ENCODE measurements at regions not wholly inside any gene's neighbourhood (a gene's known extent, or its start where the extent isn't known, plus 50 kb on each side); places are given as distances from the start of the nearest gene placed in this dataset.

GRCh38 chrX:137212078-137212632 is 178.4 kb upstream of the GPR101 start:
- Histone ChIP-seq H4K20me1 (ENCODE audit: insufficient read depth, low read length) (no peaks in the 10 kb centered on the region), H3K9me3 (ENCODE audit: insufficient read depth, low read depth, low read length) (no peaks in the 10 kb centered on the region), H3K27ac (ENCODE audit: low read depth, low read length) (no peak overlapping the region), H3K9ac (ENCODE audit: low read length) (no peak overlapping the region), H2AFZ (ENCODE audit: low read depth, low read length) (no peak overlapping the region), H3K79me2 (ENCODE audit: insufficient read depth, low read length) (no peaks in the 10 kb centered on the region), H3K4me2 (ENCODE audit: low read length) (no peak overlapping the region), H3K27me3 (ENCODE audit: insufficient read depth, low read length) (no peaks in the 10 kb centered on the region), H3K4me1 (ENCODE audit: insufficient read depth, low read length) (no peaks in the 10 kb centered on the region), H3K36me3 (ENCODE audit: insufficient read depth, low read length) (no peaks in the 10 kb centered on the region), H3K4me3 (ENCODE audit: insufficient read depth, low read depth, low read length) (no peak overlapping the region)
- DNase-seq (ENCODE audit: low read depth) (no peak), FAIRE-seq (peak; percentile 47)
- peaks cover 4% of the 10 kb centered on the region for H3K9me3 Mint-ChIP-seq (ENCODE audit: unreplicated experiment)
- no peak overlapping the region for H3K4me3 Mint-ChIP-seq (ENCODE audit: unreplicated experiment)
- no peaks in the 10 kb centered on the region for H3K36me3 Mint-ChIP-seq (ENCODE audit: low read depth, unreplicated experiment)
- H3K27me3 Mint-ChIP-seq (ENCODE audit: low read depth, unreplicated experiment) = no peaks in the 10 kb centered on the region
- TF ChIP-seq EZH2 (IDR thresholded peaks at IDR 0.05; ENCODE audit: insufficient read depth, low read length) = no peak
- H3K27ac Mint-ChIP-seq (ENCODE audit: unreplicated experiment) = no peak overlapping the region
- no peaks in the 10 kb centered on the region for H3K4me1 Mint-ChIP-seq (ENCODE audit: low read depth, unreplicated experiment)

DNA sequence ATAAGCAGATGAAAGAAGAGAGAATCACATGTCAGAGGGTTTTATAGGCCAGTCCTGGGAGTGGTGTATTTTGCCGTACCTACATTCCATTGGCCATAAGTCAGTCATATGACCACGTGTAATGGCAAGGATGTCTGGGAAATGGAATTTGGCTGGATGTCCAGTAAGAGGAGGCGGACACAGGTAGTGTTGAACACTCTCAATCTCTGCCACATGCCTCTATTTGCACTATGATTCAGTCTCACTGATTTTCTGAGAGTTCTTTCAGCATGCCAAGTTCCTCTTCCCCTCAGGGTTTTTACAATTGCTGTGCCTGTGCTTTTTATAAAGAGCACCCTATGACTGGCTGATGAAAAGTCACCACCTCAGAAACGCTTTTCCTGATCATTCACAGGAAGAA is 164.2 kb upstream of the GPR101 start:
- no peak overlapping the region for H2AFZ ChIP-seq (ENCODE audit: low read depth, low read length)
- no peak overlapping the region for H3K4me2 ChIP-seq (ENCODE audit: low read length)
- no peaks in the 10 kb centered on the region for H3K27me3 ChIP-seq (ENCODE audit: insufficient read depth, low read length)
- no peak overlapping the region for H3K9ac ChIP-seq (ENCODE audit: low read length)
- Mint-ChIP-seq H3K36me3 (ENCODE audit: low read depth, unreplicated experiment) (no peaks in the 10 kb centered on the region), H3K9me3 (ENCODE audit: unreplicated experiment) (no peaks in the 10 kb centered on the region), H3K27me3 (ENCODE audit: low read depth, unreplicated experiment) (peaks cover 14% of the 10 kb centered on the region), H3K4me1 (ENCODE audit: low read depth, unreplicated experiment) (no peaks in the 10 kb centered on the region), H3K4me3 (ENCODE audit: unreplicated experiment) (no peak overlapping the region), H3K27ac (ENCODE audit: unreplicated experiment) (no peak overlapping the region)
- no peak for DNase-seq (ENCODE audit: low read depth)
- FAIRE-seq = peak; percentile 17
- H3K36me3 ChIP-seq (ENCODE audit: insufficient read depth, low read length) = no peaks in the 10 kb centered on the region
- H3K4me3 ChIP-seq (ENCODE audit: insufficient read depth, low read depth, low read length) = no peak overlapping the region
- H3K4me1 ChIP-seq (ENCODE audit: insufficient read depth, low read length) = no peaks in the 10 kb centered on the region
- H4K20me1 ChIP-seq (ENCODE audit: insufficient read depth, low read length) = no peaks in the 10 kb centered on the region
- H3K27ac ChIP-seq (ENCODE audit: low read depth, low read length) = no peak overlapping the region
- TF ChIP-seq, protein P1, sequence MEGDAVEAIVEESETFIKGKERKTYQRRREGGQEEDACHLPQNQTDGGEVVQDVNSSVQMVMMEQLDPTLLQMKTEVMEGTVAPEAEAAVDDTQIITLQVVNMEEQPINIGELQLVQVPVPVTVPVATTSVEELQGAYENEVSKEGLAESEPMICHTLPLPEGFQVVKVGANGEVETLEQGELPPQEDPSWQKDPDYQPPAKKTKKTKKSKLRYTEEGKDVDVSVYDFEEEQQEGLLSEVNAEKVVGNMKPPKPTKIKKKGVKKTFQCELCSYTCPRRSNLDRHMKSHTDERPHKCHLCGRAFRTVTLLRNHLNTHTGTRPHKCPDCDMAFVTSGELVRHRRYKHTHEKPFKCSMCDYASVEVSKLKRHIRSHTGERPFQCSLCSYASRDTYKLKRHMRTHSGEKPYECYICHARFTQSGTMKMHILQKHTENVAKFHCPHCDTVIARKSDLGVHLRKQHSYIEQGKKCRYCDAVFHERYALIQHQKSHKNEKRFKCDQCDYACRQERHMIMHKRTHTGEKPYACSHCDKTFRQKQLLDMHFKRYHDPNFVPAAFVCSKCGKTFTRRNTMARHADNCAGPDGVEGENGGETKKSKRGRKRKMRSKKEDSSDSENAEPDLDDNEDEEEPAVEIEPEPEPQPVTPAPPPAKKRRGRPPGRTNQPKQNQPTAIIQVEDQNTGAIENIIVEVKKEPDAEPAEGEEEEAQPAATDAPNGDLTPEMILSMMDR (IDR thresholded peaks at IDR 0.05; ENCODE audit: insufficient read depth, low read depth, low read length) = no peak
- no peak for TF ChIP-seq EZH2 (IDR thresholded peaks at IDR 0.05; ENCODE audit: insufficient read depth, low read length)
- no peaks in the 10 kb centered on the region for H3K9me3 ChIP-seq (ENCODE audit: insufficient read depth, low read depth, low read length)
- no peaks in the 10 kb centered on the region for H3K79me2 ChIP-seq (ENCODE audit: insufficient read depth, low read length)

DNA sequence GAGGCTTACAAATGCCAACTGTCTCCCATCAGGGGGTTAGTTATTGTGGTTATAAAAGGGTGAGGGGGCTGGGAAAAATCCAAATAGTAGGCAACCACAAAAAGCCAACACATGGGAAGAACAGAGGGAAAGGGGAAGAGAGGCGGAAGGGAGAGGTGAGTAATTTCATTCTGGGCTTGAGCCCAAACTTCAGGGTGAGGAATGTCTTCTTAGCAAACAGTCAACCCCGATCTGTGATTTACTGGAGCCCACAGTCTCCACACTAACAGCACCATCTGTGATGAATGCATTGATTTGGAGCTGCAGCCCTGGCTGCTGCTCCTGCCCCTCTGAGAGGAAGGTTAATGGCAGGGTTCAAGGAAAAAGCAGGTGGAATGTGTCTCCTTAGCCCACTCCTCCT is 162.2 kb upstream of the GPR101 start:
- H3K36me3 ChIP-seq (ENCODE audit: insufficient read depth, low read length) = no peaks in the 10 kb centered on the region
- H3K27me3 Mint-ChIP-seq (ENCODE audit: low read depth, unreplicated experiment) = peaks cover 14% of the 10 kb centered on the region
- no peaks in the 10 kb centered on the region for H3K36me3 Mint-ChIP-seq (ENCODE audit: low read depth, unreplicated experiment)
- no peak overlapping the region for H3K4me3 Mint-ChIP-seq (ENCODE audit: unreplicated experiment)
- H3K4me3 ChIP-seq (ENCODE audit: insufficient read depth, low read depth, low read length) = no peak overlapping the region
- H3K9ac ChIP-seq (ENCODE audit: low read length) = no peak overlapping the region
- H4K20me1 ChIP-seq (ENCODE audit: insufficient read depth, low read length) = no peaks in the 10 kb centered on the region
- no peaks in the 10 kb centered on the region for H3K79me2 ChIP-seq (ENCODE audit: insufficient read depth, low read length)
- H3K9me3 ChIP-seq (ENCODE audit: insufficient read depth, low read depth, low read length) = no peaks in the 10 kb centered on the region
- H3K4me2 ChIP-seq (ENCODE audit: low read length) = no peak overlapping the region
- no peaks in the 10 kb centered on the region for H3K27me3 ChIP-seq (ENCODE audit: insufficient read depth, low read length)
- H3K9me3 Mint-ChIP-seq (ENCODE audit: unreplicated experiment) = no peaks in the 10 kb centered on the region
- FAIRE-seq = peak; percentile 50
- no peak overlapping the region for H2AFZ ChIP-seq (ENCODE audit: low read depth, low read length)
- TF ChIP-seq, protein P1 (IDR thresholded peaks at IDR 0.05; ENCODE audit: insufficient read depth, low read depth, low read length) = no peak
- TF ChIP-seq EZH2 (IDR thresholded peaks at IDR 0.05; ENCODE audit: insufficient read depth, low read length) = no peak
- H3K27ac ChIP-seq (ENCODE audit: low read depth, low read length) = no peak overlapping the region
- no peak overlapping the region for H3K27ac Mint-ChIP-seq (ENCODE audit: unreplicated experiment)
- peak; percentile 34 for DNase-seq (ENCODE audit: low read depth)
- H3K4me1 Mint-ChIP-seq (ENCODE audit: low read depth, unreplicated experiment) = no peaks in the 10 kb centered on the region
- H3K4me1 ChIP-seq (ENCODE audit: insufficient read depth, low read length) = no peaks in the 10 kb centered on the region
